ENCODE measurements at regions not wholly inside any gene's neighbourhood (a gene's known extent, or its start where the extent isn't known, plus 50 kb on each side); places are given as distances from the start of the nearest gene placed in this dataset.

DNA sequence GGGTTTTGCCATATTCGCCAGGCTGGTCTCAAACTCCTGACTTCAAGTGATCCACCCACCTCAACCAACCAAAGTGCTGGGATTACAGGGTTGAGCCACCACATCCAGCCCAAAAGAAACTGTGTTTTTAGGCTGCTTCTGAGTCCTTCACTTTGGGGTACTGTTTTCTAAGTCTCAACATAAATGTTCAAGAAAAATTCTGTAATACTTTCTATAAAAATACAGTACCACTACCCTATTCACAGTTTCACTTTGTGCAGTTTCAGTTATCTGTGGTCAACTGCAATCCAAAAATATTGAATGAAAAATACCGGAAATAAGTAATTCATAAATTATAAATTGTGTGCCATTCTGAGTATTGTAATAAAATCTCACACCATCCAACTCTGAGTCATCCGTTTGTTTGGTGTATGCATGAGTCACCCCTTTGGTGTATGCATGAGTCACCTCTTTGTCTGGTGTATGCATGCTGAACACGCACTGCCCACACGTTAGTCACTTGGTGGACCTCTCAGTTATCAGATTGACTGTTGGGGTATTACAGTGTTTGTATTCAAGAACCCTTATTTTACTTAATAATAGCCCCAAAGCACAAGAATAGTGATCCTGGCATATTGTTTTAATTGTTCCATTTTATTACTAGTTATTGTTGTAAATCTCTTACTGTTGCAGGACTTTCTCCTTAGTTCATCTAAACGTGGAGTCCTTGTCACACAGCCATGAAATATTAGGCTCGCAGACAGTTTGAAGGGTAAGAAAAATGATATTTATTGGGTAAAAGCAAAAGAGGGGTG is 190.2 kb downstream of the FSCB start:
- peak; percentile 48; the same call in 1 of the 2 replicates for TF ChIP-seq TCF12 (IDR thresholded peaks at IDR 0.05)
- peak; percentile 86 for TF ChIP-seq JUND (IDR thresholded peaks at IDR 0.05)
- TF ChIP-seq FOSL2 (IDR thresholded peaks at IDR 0.05; ENCODE audit: borderline replicate concordance, low read depth): peak; percentile 92
- TF ChIP-seq MXI1 (IDR thresholded peaks at IDR 0.05; ENCODE audit: low read depth, low read length): no peak
- no peaks in the 10 kb centered on the region; a peak in 1 of 4 replicates for H3K4me1 ChIP-seq (ENCODE audit: control insufficient read depth in 1 of 2, insufficient read depth in 2 of 2, low read depth in 1 of 2, low read length in 1 of 2)
- no peak overlapping the region; a peak in 1 of 4 replicates for H3K27ac ChIP-seq (ENCODE audit: low read depth in 2 of 2, low read length in 1 of 2)
- H3K4me3 ChIP-seq (ENCODE audit: low read depth in 2 of 2, low read length in 1 of 2): no peak overlapping the region
- H3K36me3 ChIP-seq (replicated peaks in 1 of 2; ENCODE audit: control insufficient read depth in 1 of 2, insufficient read depth in 2 of 2, low read length in 1 of 2): no peaks in the 10 kb centered on the region
- H3K9me3 ChIP-seq: no peaks in the 10 kb centered on the region
- H2AFZ ChIP-seq (ENCODE audit: low read depth): no peak overlapping the region
- no peaks in the 10 kb centered on the region for H3K9me2 ChIP-seq
- no peak overlapping the region for H3K9ac ChIP-seq
- POLR2A ChIA-PET: no interaction called here
- no peaks in the 10 kb centered on the region for H3F3A ChIP-seq (replicated peaks; ENCODE audit: insufficient read depth)
- CTCF ChIA-PET: no interaction called here
- no peaks in the 10 kb centered on the region for H3K79me2 ChIP-seq (ENCODE audit: insufficient read depth)
- no peak for DNase-seq
- no peak overlapping the region for H3K4me2 ChIP-seq
- H4K20me1 ChIP-seq (ENCODE audit: insufficient read depth): no peaks in the 10 kb centered on the region
- 3% methylated on average over 4 of the region's 7 CpGs for WGBS (ENCODE audit: low lambda C conversion rate)
- H3K27me3 ChIP-seq (ENCODE audit: insufficient read depth): no peaks in the 10 kb centered on the region

GRCh38 chr14:44309331-44309730 is 197.8 kb downstream of the FSCB start:
- 21% methylated on average over 1 of the region's 1 CpG for WGBS (ENCODE audit: low lambda C conversion rate)
- Histone ChIP-seq H3K9me3 (no peaks in the 10 kb centered on the region), H3K9ac (no peak overlapping the region), H3K36me3 (replicated peaks in 1 of 2; ENCODE audit: control insufficient read depth in 1 of 2, insufficient read depth in 2 of 2, low read length in 1 of 2) (no peaks in the 10 kb centered on the region), H4K20me1 (ENCODE audit: insufficient read depth) (no peaks in the 10 kb centered on the region), H3K4me2 (no peak overlapping the region), H3K4me1 (ENCODE audit: control insufficient read depth in 1 of 2, insufficient read depth in 2 of 2, low read depth in 1 of 2, low read length in 1 of 2) (no peaks in the 10 kb centered on the region), H3F3A (replicated peaks; ENCODE audit: insufficient read depth) (no peaks in the 10 kb centered on the region), H2AFZ (ENCODE audit: low read depth) (no peak overlapping the region), H3K27me3 (ENCODE audit: insufficient read depth) (no peaks in the 10 kb centered on the region), H3K9me2 (no peaks in the 10 kb centered on the region), H3K79me2 (ENCODE audit: insufficient read depth) (no peaks in the 10 kb centered on the region), H3K4me3 (ENCODE audit: low read depth in 2 of 2, low read length in 1 of 2) (no peak overlapping the region), H3K27ac (ENCODE audit: low read depth in 2 of 2, low read length in 1 of 2) (no peak overlapping the region)
- CTCF ChIA-PET: no interaction called here
- no peak for DNase-seq
- TF ChIP-seq EP300 (IDR thresholded peaks at IDR 0.05; ENCODE audit: borderline replicate concordance in 1 of 2, low read depth in 1 of 2, low read length in 1 of 2): no peak
- TF ChIP-seq, protein P1, sequence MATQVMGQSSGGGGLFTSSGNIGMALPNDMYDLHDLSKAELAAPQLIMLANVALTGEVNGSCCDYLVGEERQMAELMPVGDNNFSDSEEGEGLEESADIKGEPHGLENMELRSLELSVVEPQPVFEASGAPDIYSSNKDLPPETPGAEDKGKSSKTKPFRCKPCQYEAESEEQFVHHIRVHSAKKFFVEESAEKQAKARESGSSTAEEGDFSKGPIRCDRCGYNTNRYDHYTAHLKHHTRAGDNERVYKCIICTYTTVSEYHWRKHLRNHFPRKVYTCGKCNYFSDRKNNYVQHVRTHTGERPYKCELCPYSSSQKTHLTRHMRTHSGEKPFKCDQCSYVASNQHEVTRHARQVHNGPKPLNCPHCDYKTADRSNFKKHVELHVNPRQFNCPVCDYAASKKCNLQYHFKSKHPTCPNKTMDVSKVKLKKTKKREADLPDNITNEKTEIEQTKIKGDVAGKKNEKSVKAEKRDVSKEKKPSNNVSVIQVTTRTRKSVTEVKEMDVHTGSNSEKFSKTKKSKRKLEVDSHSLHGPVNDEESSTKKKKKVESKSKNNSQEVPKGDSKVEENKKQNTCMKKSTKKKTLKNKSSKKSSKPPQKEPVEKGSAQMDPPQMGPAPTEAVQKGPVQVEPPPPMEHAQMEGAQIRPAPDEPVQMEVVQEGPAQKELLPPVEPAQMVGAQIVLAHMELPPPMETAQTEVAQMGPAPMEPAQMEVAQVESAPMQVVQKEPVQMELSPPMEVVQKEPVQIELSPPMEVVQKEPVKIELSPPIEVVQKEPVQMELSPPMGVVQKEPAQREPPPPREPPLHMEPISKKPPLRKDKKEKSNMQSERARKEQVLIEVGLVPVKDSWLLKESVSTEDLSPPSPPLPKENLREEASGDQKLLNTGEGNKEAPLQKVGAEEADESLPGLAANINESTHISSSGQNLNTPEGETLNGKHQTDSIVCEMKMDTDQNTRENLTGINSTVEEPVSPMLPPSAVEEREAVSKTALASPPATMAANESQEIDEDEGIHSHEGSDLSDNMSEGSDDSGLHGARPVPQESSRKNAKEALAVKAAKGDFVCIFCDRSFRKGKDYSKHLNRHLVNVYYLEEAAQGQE (IDR thresholded peaks at IDR 0.05; ENCODE audit: low read depth, low read length): no peak
- POLR2A ChIA-PET: no interaction called here

- H3K79me2 ChIP-seq (ENCODE audit: insufficient read depth): no peaks in the 10 kb centered on the region
- no peak for TF ChIP-seq SMC3 (IDR thresholded peaks at IDR 0.05; ENCODE audit: low read depth, low read length)
- TF ChIP-seq, protein P2, sequence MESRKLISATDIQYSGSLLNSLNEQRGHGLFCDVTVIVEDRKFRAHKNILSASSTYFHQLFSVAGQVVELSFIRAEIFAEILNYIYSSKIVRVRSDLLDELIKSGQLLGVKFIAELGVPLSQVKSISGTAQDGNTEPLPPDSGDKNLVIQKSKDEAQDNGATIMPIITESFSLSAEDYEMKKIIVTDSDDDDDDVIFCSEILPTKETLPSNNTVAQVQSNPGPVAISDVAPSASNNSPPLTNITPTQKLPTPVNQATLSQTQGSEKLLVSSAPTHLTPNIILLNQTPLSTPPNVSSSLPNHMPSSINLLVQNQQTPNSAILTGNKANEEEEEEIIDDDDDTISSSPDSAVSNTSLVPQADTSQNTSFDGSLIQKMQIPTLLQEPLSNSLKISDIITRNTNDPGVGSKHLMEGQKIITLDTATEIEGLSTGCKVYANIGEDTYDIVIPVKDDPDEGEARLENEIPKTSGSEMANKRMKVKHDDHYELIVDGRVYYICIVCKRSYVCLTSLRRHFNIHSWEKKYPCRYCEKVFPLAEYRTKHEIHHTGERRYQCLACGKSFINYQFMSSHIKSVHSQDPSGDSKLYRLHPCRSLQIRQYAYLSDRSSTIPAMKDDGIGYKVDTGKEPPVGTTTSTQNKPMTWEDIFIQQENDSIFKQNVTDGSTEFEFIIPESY (IDR thresholded peaks at IDR 0.05; ENCODE audit: borderline replicate concordance, low read depth): no peak
- no peak for TF ChIP-seq EP300 (IDR thresholded peaks at IDR 0.05; ENCODE audit: borderline replicate concordance in 1 of 2, low read depth in 1 of 2, low read length in 1 of 2)
- no peak for TF ChIP-seq RFX5 (IDR thresholded peaks at IDR 0.05; ENCODE audit: low read length)
- no peak for TF ChIP-seq MEF2A (IDR thresholded peaks at IDR 0.05; ENCODE audit: borderline replicate concordance, low read depth)
- TF ChIP-seq CHD2 (IDR thresholded peaks at IDR 0.05; ENCODE audit: low read length, partially characterized antibody): no peak
- TF ChIP-seq FOXM1 (IDR thresholded peaks at IDR 0.05; ENCODE audit: low read depth): no peak
- TF ChIP-seq RCOR1 (IDR thresholded peaks at IDR 0.05; ENCODE audit: low read length): no peak
- TF ChIP-seq POLR2AphosphoS5 (IDR thresholded peaks at IDR 0.05; ENCODE audit: low read depth, low read length): no peak
- TF ChIP-seq NRF1 (IDR thresholded peaks at IDR 0.05; ENCODE audit: low read depth, low read length): no peak
- no peaks in the 10 kb centered on the region for H3K9me3 ChIP-seq
- no peaks in the 10 kb centered on the region for H3K9me2 ChIP-seq
- H3K9ac ChIP-seq: no peak overlapping the region
- no peaks in the 10 kb centered on the region for H4K20me1 ChIP-seq (ENCODE audit: insufficient read depth)
- H2AFZ ChIP-seq (ENCODE audit: low read depth): no peak overlapping the region
- CTCF ChIA-PET: no interaction called here
- no peak for DNase-seq
- POLR2A ChIA-PET: no interaction called here
- no peaks in the 10 kb centered on the region for H3K36me3 ChIP-seq (replicated peaks in 1 of 2; ENCODE audit: control insufficient read depth in 1 of 2, insufficient read depth in 2 of 2, low read length in 1 of 2)
- no peak overlapping the region for H3K4me2 ChIP-seq
- H3F3A ChIP-seq (replicated peaks; ENCODE audit: insufficient read depth): no peaks in the 10 kb centered on the region
- H3K4me3 ChIP-seq (ENCODE audit: low read depth in 2 of 2, low read length in 1 of 2): no peak overlapping the region
- no peaks in the 10 kb centered on the region for H3K27me3 ChIP-seq (ENCODE audit: insufficient read depth)
- no peak overlapping the region for H3K27ac ChIP-seq (ENCODE audit: low read depth in 2 of 2, low read length in 1 of 2)
- H3K4me1 ChIP-seq (ENCODE audit: control insufficient read depth in 1 of 2, insufficient read depth in 2 of 2, low read depth in 1 of 2, low read length in 1 of 2): no peaks in the 10 kb centered on the region
These were observed 206.2 kb downstream of the FSCB start for GRCh38 chr14:44300916-44301315.

Measured in SK-N-SH (cell line).